NCI-H345 treated with DMSO at 0.1 percent for 48 hours (cell line): ENCODE measurements at regions not wholly inside any gene's neighbourhood (a gene's known extent, or its start where the extent isn't known, plus 50 kb on each side); places are given as distances from the start of the nearest gene placed in this dataset.
A peak's percentile ranks its signal among the peaks of the same experiment; 100 is the strongest.
"Not testable (repeated sequence)": the region's sequence is repeated elsewhere in the genome, so short reads cannot be mapped to it uniquely, and the experiment has no call there.

Experiments used
- DNase-seq: peaks from one replicate; lab custom pipeline; 2025; ENCODE audit not compliant: unreplicated experiment; lab: John Stamatoyannopoulos, UW

DNA sequence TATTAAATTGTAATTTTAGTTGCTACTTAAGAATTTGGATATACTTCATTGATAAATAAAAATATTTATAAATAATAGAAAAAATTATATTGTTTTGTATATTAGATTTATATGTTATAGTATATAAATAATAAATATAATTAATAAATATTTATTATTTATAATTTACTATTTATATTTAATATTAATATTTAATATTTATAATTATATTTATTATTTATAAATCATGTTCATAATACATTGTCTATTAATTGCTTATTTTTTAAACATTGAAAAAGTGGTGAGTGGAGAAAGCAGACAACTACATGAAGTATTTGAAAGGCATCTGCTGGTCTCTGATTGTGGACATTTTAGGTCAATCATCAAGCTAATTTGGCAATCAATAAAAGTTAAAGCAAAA, 464.5 kb downstream of the MMUT start:
- no peak for DNase-seq

DNA sequence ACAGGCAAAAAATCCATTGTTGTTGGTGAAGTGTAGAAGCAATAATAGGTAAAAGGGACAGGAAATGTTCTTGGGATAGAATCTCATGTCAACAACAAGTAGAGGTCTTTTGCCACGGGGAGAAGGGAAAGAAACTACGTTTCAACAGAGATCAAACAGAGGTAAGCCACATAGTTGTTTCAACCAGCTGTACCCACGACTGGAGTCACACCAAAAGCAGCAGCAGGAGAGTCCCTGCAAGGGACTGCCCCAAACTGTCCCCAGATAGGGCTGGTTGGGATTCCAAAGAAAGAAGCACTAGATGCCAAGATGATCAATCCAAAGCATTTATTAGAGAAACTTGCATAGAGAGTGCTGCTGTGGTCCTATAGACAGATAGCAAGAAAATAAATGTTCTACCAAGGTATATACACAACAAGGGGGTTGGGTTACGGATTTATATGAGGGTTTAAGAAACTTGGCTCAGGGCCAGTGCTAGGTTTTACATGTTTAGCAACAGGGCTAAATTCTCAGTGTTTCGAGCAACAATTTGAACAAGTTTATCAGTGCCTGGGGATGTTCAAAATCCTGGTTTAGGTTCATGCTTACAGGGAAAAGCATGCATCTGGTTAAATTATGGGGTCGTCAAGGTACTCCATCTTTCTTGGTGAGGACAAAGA, 466.5 kb downstream of the MMUT start:
- no peak for DNase-seq

DNA sequence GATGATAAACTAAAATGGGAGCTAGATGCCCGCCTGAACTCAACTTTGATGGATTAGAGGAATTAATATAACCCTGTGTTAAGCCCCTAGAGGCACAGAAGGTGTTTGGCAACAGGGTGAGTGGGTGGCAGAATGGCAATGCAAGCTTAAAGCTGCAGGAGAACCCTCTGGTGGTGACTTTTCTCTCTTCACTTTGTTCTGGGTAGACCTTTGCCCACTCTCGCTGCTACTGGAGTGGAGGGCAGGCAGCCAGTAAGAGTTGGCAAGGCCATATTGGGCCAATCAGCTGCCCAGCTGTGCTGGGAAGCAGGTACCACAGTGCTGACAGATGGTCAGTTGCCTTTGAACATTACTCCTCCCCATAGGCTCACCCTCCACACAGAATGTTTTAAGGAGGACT, 468.2 kb downstream of the MMUT start:
- DNase-seq: no peak

DNA sequence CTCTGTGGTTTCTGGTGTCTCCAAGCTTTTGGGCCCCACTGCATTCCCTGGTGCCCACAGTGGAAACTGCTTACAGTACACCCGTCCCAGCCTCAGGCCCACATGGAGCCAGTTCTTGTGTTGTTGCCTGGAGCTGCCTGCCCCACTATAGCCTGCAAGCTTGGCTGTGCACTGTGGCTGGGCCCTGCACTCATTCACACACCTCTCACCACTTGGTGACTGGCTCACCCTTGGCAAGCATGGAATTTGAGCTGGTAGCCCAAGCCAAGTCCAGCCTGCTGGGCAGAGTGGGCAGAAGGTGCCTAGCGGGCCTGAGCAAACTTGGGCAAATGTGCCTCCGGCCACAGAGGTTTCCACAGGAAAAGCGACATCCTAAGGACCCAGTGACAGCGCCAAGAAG, 472.3 kb downstream of the MMUT start:
- DNase-seq: no peak

DNA sequence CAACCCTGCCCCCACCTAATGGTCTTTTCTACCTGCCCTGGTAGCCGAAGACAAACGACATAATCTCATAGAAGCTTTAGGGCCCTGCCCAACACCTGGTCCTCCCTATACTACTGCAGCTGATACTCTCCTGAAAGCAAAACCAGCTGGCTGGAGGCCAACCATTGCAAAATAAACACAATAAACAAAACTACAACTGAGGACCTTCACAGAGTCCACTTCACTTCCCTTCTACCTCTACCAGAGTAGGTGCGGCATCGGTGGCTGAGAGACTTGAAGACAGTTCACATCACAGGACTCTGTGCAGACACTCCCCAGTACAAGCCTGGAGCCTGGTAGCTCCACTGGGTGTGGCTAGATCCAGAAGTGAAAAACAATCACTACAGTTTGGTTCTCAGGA, 476.2 kb downstream of the MMUT start:
- peak; percentile 37 for DNase-seq

DNA sequence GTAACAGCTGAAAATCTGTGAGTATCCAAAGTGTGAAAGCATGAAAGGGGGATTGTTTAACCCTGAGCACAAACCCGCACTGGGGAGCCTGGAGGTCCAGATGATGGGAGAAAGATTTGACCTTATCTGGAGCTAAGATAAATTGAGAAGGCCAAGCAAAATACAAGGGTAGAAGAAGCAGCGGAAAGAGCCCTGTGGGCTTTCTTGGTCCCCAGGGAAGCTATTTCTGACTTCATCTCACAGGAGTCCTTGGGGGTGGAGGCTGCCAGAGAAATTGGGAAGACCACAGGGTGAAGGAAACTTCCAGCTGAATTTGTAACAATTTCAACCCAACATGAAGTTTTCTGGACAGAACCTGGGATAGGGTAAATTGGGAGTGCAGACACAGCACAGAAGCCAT, 476.9 kb downstream of the MMUT start:
- no peak for DNase-seq

DNA sequence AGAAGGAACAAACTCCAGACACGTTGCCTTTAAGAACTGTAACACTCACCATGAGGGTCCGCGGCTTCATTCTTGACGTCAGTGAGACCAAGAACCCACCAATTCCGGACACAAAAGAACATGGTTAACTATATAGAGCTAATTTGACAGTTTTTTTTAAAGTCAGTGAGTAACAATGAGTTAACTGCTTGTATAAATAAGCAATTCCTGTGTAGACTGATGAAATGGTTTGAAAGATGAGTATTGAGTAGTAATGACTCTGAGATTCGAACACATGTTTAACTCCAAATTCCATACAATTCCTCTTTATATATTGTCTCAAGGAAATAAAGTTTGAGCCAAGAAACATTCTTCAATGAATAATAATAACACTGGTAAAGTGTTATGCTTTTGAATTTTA, 478.0 kb downstream of the MMUT start:
- no peak for DNase-seq

GRCh38 chr6:48983968-48984367, 479.1 kb downstream of the MMUT start:
- not testable (repeated sequence) for DNase-seq

- DNase-seq: no peak
Observed at GRCh38 chr6:48983377-48983776, 479.7 kb downstream of the MMUT start.

DNA sequence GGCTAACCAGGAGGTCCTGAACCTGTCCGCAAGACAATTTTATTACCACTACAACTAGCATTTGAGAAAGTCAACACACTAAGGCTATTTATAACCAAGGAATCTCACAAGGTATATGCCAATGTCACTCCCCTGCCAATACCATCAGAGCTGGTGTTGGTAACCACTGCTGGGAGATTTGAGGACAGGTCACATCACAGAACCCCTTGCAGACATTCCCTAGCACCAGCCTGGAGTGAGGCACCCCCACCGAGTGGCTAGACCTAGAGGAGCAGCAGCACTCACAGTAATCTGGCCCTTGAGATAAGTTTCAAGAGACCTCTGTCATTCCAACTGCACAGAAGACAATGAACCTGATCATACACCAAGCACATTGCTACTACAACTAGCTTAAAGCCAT, 483.2 kb downstream of the MMUT start:
- DNase-seq: no peak

GRCh38 chr6:48979085-48979484, 484.0 kb downstream of the MMUT start:
- no peak for DNase-seq

DNA sequence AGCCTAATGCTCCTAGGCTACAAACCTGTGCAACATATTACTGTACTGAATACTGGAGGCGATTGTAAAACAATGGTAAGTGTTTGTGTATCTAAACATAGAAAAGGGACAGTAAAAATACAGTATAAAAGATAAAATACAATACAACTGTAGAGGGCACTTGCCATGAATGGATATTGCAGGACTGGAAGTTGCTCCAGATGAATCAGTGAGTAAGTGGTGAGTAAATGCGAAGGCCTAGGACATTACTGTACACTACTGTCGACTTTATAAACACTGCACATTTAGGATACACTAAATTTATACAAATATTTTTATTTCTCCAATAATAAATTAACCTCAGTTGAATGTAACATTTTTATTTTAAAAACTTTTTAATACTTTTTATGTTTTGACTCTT, 485.0 kb downstream of the MMUT start:
- DNase-seq: no peak

- DNase-seq: no peak
Observed at GRCh38 chr6:48977573-48977972, 485.5 kb downstream of the MMUT start.

GRCh38 chr6:48973491-48973890, 489.6 kb downstream of the MMUT start:
- DNase-seq: no peak

DNA sequence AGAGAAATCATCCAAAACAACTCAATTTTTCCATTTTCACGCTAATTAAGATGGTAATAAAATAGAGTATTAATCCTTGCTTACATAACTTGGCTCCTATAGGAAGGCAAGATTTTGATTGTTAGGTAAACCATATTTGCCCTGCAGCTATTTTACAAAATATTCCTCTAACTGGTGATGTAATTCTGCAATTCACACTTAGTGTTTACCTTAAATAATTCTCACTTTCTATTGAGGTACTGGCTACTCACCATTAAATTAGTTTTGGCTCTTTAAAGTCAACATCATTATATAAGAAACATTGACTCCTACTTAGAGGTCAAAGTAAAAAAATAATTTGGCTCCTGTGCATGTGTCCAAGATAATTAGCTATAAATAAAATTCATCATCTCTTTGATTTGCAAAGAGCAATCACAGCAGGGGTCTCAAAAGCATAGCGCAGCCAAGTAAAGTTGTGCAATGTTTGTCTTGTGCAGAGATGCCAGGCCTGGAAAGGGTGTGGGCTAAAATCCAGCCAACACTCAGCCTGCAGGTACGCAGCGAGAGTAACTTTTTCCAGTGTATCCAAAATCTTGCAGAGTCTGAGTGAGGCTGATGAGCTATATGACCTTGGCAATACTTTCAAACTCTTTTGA, 501.2 kb downstream of the MMUT start:
- DNase-seq: peak; percentile 32

DNA sequence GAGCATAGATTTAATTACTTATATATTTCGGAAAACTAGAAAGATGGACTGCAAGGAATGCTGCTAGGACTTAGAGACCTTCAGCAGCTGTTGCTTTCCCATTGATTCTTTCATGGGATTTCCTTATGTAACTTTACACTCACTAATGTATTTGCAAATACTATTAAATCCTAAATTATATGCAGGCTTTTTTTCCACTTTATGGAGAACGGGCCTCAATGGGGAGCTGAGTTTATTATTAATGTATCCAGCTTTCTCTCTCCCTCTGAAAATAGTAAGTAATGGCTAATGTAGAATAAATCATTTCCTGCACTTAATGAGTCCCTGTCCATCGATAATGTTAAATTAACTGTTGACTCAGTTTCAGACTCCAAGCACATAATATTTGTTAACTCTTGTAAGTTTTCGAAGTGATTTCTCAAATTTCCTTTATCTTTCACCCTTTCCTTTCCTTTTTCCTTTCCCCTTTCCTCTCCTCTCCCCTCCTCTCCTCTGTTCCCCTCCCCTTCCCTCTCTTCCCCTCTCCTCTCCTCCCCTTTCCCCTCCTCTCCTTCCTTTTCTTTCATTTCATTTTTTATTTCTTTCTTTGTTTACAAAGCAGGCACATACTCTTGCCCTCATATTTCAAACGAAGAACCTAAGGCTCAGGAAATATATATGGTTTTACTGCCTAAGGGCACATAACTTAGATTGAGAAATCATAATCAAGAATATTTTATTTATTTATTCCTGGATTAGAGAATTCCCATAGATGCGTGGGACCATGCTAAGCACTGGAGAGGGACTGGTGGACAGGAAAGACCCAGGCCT, 503.6 kb downstream of the MMUT start:
- DNase-seq: no peak

- no peak for DNase-seq
Observed at GRCh38 chr6:48957781-48958180, 505.3 kb downstream of the MMUT start.

DNA sequence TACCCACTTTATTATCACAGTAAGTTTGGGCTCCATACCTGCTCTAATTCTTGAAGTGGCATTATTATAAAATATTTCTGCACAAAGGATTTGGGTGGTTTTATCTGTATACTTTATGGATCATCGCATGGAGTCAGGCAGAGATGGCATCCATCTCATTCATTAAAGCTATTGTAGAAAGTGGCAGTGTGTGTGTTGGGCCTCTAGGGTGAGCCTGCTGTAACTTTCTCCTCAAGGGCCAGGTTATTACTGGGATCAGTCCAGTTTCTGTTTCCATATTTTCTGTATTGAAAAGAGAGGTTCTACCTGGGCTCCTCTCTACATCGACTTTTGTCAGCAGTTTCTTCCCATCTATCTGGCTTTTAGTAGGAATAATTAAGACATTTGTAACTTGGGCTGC, 511.1 kb downstream of the MMUT start:
- no peak for DNase-seq

DNA sequence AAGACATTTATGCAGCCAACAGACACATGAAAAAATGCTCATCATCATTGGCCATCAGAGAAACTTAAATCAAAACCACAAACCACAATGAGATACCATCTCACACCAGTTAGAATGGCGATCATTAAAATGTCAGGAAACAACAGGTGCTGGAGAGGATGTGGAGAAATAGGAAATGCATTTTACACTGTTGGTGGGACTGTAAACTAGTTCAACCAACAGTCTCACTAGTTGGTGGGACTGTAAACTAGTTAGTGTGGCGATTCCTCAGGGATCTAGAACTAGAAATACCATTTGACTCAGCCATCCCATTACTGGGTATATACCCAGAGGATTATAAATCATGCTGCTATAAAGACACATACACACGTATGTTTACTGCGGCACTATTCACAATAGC, 518.8 kb downstream of the MMUT start:
- not testable (repeated sequence) for DNase-seq

- no peak for DNase-seq
Observed at GRCh38 chr6:48933136-48933535, 529.9 kb downstream of the MMUT start.

DNA sequence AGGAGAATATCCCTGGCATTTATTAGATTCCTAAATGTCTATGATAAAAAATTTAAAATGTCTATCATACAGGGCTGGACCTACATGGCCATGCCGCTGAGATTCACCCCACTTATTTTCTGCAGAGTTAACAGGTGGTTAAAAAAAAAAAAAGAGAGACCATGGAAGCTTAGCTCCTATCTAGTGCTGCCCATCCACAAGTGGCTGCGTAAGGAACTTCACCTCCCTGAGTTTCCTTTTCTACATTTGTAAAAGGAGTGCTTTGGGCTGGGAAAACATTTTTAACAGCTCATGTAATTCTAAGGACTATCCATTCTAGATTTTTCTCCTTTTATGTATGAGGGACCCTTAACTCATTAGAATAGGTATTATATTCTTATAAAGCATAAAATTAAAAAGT, 534.1 kb downstream of the MMUT start:
- no peak for DNase-seq

- no peak for DNase-seq
Observed at GRCh38 chr6:48922837-48923236, 540.2 kb downstream of the MMUT start.
